K562 (cell line): ENCODE measurements at regions not wholly inside any gene's neighbourhood (a gene's known extent, or its start where the extent isn't known, plus 50 kb on each side); places are given as distances from the start of the nearest gene placed in this dataset.

Experiments used
- ATAC-seq: fragments of 200-7000 bp; cut with Tn5 transposase; 3 replicates; pipeline ENCODE4 v1.9.1; 2020; ENCODE audit warnings: moderate library complexity
- BruUV-seq: library from RNA; stranded (reverse); fragments of 400-500 nt; replicated peaks from 2 replicates; lab custom pipeline; 2021; lab: Mats Ljungman, UMichigan
- CTCF ChIA-PET: fragments of 300-600 bp; formaldehyde crosslinking; extraction: SDS; loops from one replicate; lab custom pipeline; 2021; ENCODE audit warnings: low intra/inter-chr PET ratio; lab: Yijun Ruan, JAX
- POLR2A ChIA-PET: fragments of 300-600, 350-650 bp; sonication (Branson Sonifier 250); formaldehyde crosslinking; extraction: SDS; loops from one replicate; lab custom pipeline; 2021; ENCODE audit warnings: antibody characterized with exemption, inconsistent platforms; lab: Yijun Ruan, JAX
- DNase-seq, 4 experiments: peaks; one replicate each; pipeline versions ENCODE4 v3.0.0 to v3.0.0-alpha.2; 2011 to 2018; ENCODE audit warnings: low spot score in 3 of 4, mixed read lengths in 3 of 4; ENCODE audit errors: extremely low read depth in 1 of 4
- FAIRE-seq: peaks from 2 replicates; lab custom pipeline; 2011; peaks lifted over from hg19 to GRCh38; lab: Jason Lieb, UNC
- H2AFZ ChIP-seq: 2 replicates; pipeline ENCODE4 v1.6.0; 2011; ENCODE audit warnings: low read depth, low read length, control low read depth, inconsistent platforms
- H3K27ac ChIP-seq: fragments of 200-600 bp; 3 replicates; pipeline ENCODE4 v1.8.0; 2011; ENCODE audit warnings: low read depth, mild to moderate bottlenecking, control low read depth, inconsistent platforms, low read length, moderate library complexity, mixed read lengths; ENCODE audit errors: extremely low read depth
- H3K27me3 ChIP-seq, 2 experiments: fragments of 300-600 bp in 1 of 2; 2 replicates in 1 of 2; 3 replicates in 1 of 2; pipeline versions ENCODE4 v1.6.0 to v1.8.0; 2011; ENCODE audit warnings: inconsistent platforms in 2 of 2, low read length in 2 of 2, mild to moderate bottlenecking in 1 of 2, mixed read lengths in 1 of 2, moderate library complexity in 1 of 2; ENCODE audit not compliant: control insufficient read depth in 2 of 2, insufficient read depth in 2 of 2
- H3K36me3 ChIP-seq: fragments of 300-600 bp; 3 replicates; pipeline ENCODE4 v1.8.0; 2011; ENCODE audit warnings: mild to moderate bottlenecking, low read length, inconsistent platforms; ENCODE audit not compliant: control insufficient read depth, insufficient read depth
- H3K4me1 ChIP-seq, 2 experiments: fragments of 200-600 bp in 1 of 2; replicated peaks in 1 of 2; 2 replicates in 1 of 2; 3 replicates in 1 of 2; pipeline versions ENCODE4 v1.5.1 to v1.8.0; 2011; ENCODE audit warnings: inconsistent platforms in 2 of 2, low read length in 2 of 2, mild to moderate bottlenecking in 1 of 2, mixed read lengths in 1 of 2, moderate library complexity in 1 of 2; ENCODE audit not compliant: control insufficient read depth in 2 of 2, insufficient read depth in 2 of 2
- H3K4me2 ChIP-seq: 2 replicates; pipeline ENCODE4 v1.6.1; 2011; ENCODE audit warnings: low read length, control low read depth, inconsistent platforms, mixed read lengths; ENCODE audit not compliant: insufficient read depth
- H3K4me3 ChIP-seq: fragments of 200-600 bp; sonication (generic), shearing (Covaris generic); 2 replicates; pipeline ENCODE4 v1.5.1; 2016; ENCODE audit warnings: control low read depth, inconsistent platforms
- H3K79me2 ChIP-seq: fragments of 200-600 bp; 3 replicates; pipeline ENCODE4 v1.8.0; 2011; ENCODE audit warnings: low read length, inconsistent platforms; ENCODE audit not compliant: control insufficient read depth, insufficient read depth
- H3K9ac ChIP-seq, 2 experiments: 2 replicates each; pipeline versions ENCODE4 v1.6.0 to v1.6.1; 2011; ENCODE audit warnings: low read depth in 2 of 2, low read length in 2 of 2, control low read depth in 1 of 2, inconsistent platforms in 1 of 2, mild to moderate bottlenecking in 1 of 2, mixed read lengths in 1 of 2; ENCODE audit not compliant: insufficient read depth in 1 of 2
- H3K9me1 ChIP-seq: one replicate; pipeline ENCODE4 v1.6.0; 2011; ENCODE audit warnings: inconsistent platforms, mild to moderate bottlenecking, low read length, moderate library complexity; ENCODE audit not compliant: control insufficient read depth, insufficient read depth
- H3K9me3 ChIP-seq: replicated peaks from 2 replicates; pipeline ENCODE4 v1.5.1; 2011; ENCODE audit warnings: low read depth, low read length, inconsistent platforms; ENCODE audit not compliant: control insufficient read depth, insufficient read depth
- H4K20me1 ChIP-seq: replicated peaks from 2 replicates; pipeline ENCODE4 v1.6.1; 2011; ENCODE audit warnings: low read length, inconsistent platforms, mixed read lengths; ENCODE audit not compliant: control insufficient read depth, insufficient read depth
- CCAR2 ChIP-seq: fragments of 200-400 bp; formaldehyde crosslinking; IDR thresholded peaks from 2 replicates; pipeline ENCODE4 v1.6.1; 2017; ENCODE audit warnings: mild to moderate bottlenecking, low read depth, low read length
- ELF2 ChIP-seq: fragments of 250-450 bp; sonication (Bioruptor Pico); IDR thresholded peaks from 2 replicates; pipeline ENCODE4 v1.5.0; 2021; ENCODE audit warnings: mild to moderate bottlenecking
- XRCC3 ChIP-seq: fragments of 450-650 bp; IDR thresholded peaks from 2 replicates; pipeline ENCODE4 v1.6.1; 2017; ENCODE audit warnings: mild to moderate bottlenecking, moderate library complexity
- ZNF174 ChIP-seq: fragments of 250-450 bp; sonication (Bioruptor Pico); IDR thresholded peaks from 2 replicates; pipeline ENCODE4 v1.4.0; 2020; ENCODE audit warnings: mild to moderate bottlenecking
- WGBS: fragments of 100-300 bp; shearing (Covaris generic); methylation state at CpG from one replicate; pipeline ENCODE4 v1.1.6; 2016; ENCODE audit warnings: low coverage, mixed read lengths; ENCODE audit not compliant: insufficient coverage; ENCODE audit errors: missing lambda C conversion rate; 5-methylcytosine and 5-hydroxymethylcytosine counted together
- in situ Hi-C: fragments of 300-500 bp; cut with MboI; formaldehyde crosslinking; loops from 4 replicates; pipeline ENCODE4 v1.15.0; 2018; ENCODE audit warnings: inconsistent platforms, mixed read lengths
- intact Hi-C: fragments of 100-400 bp; cut with micrococcal nuclease; formaldehyde crosslinking; loops from 2 replicates; pipeline ENCODE4 v1.14.2; 2022
- TF ChIP-seq, protein P1 (sequence below): fragments of 250-450 bp; sonication (Bioruptor Pico); IDR thresholded peaks from 2 replicates; pipeline ENCODE4 v1.5.0; 2020; ENCODE audit warnings: mild to moderate bottlenecking, borderline replicate concordance

DNA sequence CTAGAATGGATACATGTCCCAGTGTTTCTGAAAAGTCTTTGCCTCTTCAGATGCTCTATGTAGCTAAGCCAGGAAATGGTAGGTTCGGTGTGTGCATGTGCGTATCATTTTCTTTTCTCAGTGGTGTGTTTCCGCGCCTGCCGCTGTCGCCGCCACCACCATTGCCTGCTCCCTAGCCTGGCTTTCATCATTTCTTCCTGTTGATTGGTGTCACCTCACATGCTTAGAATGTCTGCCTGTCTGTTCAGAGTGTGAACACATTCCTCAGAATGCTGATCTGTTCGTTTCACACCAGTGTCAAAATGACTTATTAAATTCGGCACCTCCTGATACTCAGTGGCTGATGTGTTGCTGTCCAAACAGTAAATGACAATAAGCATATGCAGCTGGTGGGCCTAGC is 255.2 kb upstream of the SPRED2 start:
- Histone ChIP-seq H3K9ac (no peak overlapping the region), H3K79me2 (no peaks in the 10 kb centered on the region), H3K9me1 (no peaks in the 10 kb centered on the region), H3K27ac (no peak overlapping the region), H2AFZ (no peak overlapping the region), H3K4me1 (no peaks in the 10 kb centered on the region), H3K27me3 (peaks cover 16 to 27% of the 10 kb centered on the region in 2 experiments; a peak in 4 of 5 replicates), H3K4me2 (no peak overlapping the region), H3K4me3 (no peak overlapping the region), H4K20me1 (no peaks in the 10 kb centered on the region), H3K36me3 (no peaks in the 10 kb centered on the region), H3K9me3 (no peaks in the 10 kb centered on the region)
- in situ Hi-C loops (no loop called here), intact Hi-C loops (no loop called here)
- TF ChIP-seq, protein P1, sequence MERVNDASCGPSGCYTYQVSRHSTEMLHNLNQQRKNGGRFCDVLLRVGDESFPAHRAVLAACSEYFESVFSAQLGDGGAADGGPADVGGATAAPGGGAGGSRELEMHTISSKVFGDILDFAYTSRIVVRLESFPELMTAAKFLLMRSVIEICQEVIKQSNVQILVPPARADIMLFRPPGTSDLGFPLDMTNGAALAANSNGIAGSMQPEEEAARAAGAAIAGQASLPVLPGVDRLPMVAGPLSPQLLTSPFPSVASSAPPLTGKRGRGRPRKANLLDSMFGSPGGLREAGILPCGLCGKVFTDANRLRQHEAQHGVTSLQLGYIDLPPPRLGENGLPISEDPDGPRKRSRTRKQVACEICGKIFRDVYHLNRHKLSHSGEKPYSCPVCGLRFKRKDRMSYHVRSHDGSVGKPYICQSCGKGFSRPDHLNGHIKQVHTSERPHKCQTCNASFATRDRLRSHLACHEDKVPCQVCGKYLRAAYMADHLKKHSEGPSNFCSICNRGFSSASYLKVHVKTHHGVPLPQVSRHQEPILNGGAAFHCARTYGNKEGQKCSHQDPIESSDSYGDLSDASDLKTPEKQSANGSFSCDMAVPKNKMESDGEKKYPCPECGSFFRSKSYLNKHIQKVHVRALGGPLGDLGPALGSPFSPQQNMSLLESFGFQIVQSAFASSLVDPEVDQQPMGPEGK (CRISPR knock-in tag), result no peak
- TF ChIP-seq ELF2 (CRISPR knock-in tag) (no peak), CCAR2 (no peak), ZNF174 (CRISPR knock-in tag) (no peak), XRCC3 (no peak)
- POLR2A ChIA-PET, result interaction anchor here (0.8 kb wide), 1 partner anchor 29 kb away, joined by 3 read pairs; no protein-coding TSS in a partner anchor
- ATAC-seq (no peak), FAIRE-seq (no peak), DNase-seq (no peak)
- CTCF ChIA-PET, result no interaction called here
- WGBS, result 34% methylated on average over 9 of the region's 9 CpGs
- BruUV-seq, result no TSS peak
